GM12878 (cell line): ENCODE measurements at regions not wholly inside any gene's neighbourhood (a gene's known extent, or its start where the extent isn't known, plus 50 kb on each side); places are given as distances from the start of the nearest gene placed in this dataset.
A peak's percentile ranks its signal among the peaks of the same experiment; 100 is the strongest.

Source experiments
- ATAC-seq: fragments of 200-7000 bp; cut with Tn5 transposase; 3 replicates; pipeline ENCODE4 v1.9.1; 2020; ENCODE audit warnings: mild to moderate bottlenecking, moderate library complexity
- BruUV-seq: library from RNA; stranded (reverse); fragments of 400-500 nt; replicated peaks from 2 replicates; lab custom pipeline; 2021; lab: Mats Ljungman, UMichigan
- CTCF ChIA-PET: fragments of 300-600 bp; sonication (Branson Sonifier 250); formaldehyde crosslinking; extraction: SDS; loops from one replicate; lab custom pipeline; 2021; ENCODE audit warnings: inconsistent platforms; lab: Yijun Ruan, JAX
- POLR2A ChIA-PET: fragments of 350-600 bp; formaldehyde crosslinking; extraction: SDS; loops from one replicate; lab custom pipeline; 2021; ENCODE audit warnings: inconsistent platforms; lab: Charles Lee
- RAD21 ChIA-PET: fragments of 300-600 bp; sonication (Branson Sonifier 250); formaldehyde crosslinking; loops from one replicate; lab custom pipeline; 2023; ENCODE audit warnings: antibody characterized with exemption; ENCODE audit not compliant: unreplicated experiment; lab: Charles Lee
- SMC1A ChIA-PET: fragments of 300-600 bp; sonication (Branson Sonifier 250); formaldehyde crosslinking; loops from one replicate; lab custom pipeline; 2023; ENCODE audit not compliant: unreplicated experiment, uncharacterized antibody; lab: Charles Lee
- DNase-seq: peaks from one replicate; pipeline ENCODE4 v3.0.0-alpha.2; 2011; ENCODE audit warnings: low read depth, low spot score
- FAIRE-seq: peaks from 3 replicates; lab custom pipeline; 2011; peaks lifted over from hg19 to GRCh38; lab: Jason Lieb, UNC
- H2AFZ ChIP-seq: 2 replicates; pipeline ENCODE4 v1.6.0; 2011; ENCODE audit warnings: low read depth, low read length, control low read depth; ENCODE audit not compliant: control insufficient read depth
- H3K27ac ChIP-seq: 2 replicates; pipeline ENCODE4 v1.5.1; 2011; ENCODE audit warnings: control low read depth; ENCODE audit not compliant: control insufficient read depth, insufficient read depth
- H3K27me3 ChIP-seq, 2 experiments: replicated peaks in 1 of 2; 2 replicates each; pipeline versions ENCODE4 v1.6.0 to v1.6.1; 2011; ENCODE audit warnings: low read length in 1 of 2; ENCODE audit not compliant: control insufficient read depth in 2 of 2, insufficient read depth in 2 of 2
- H3K36me3 ChIP-seq, 2 experiments: 2 replicates each; pipeline ENCODE4 v1.5.1; 2011; ENCODE audit warnings: low read length in 1 of 2; ENCODE audit not compliant: control insufficient read depth in 2 of 2, insufficient read depth in 2 of 2
- H3K4me1 ChIP-seq: 2 replicates; pipeline ENCODE4 v1.6.1; 2011; ENCODE audit warnings: mild to moderate bottlenecking, low read length, moderate library complexity, mixed read lengths; ENCODE audit not compliant: control insufficient read depth, insufficient read depth
- H3K4me2 ChIP-seq: 2 replicates; pipeline ENCODE4 v1.6.0; 2011; ENCODE audit warnings: control low read depth; ENCODE audit not compliant: control insufficient read depth, insufficient read depth
- H3K4me3 ChIP-seq: fragments of 200-600 bp; sonication (generic); 2 replicates; pipeline ENCODE4 v1.5.1; 2016
- H3K79me2 ChIP-seq: 2 replicates; pipeline ENCODE4 v1.6.0; 2011; ENCODE audit warnings: low read length; ENCODE audit not compliant: control insufficient read depth, insufficient read depth
- H3K9ac ChIP-seq: 2 replicates; pipeline ENCODE4 v1.8.0; 2011; ENCODE audit warnings: low read length, control low read depth, mixed read lengths; ENCODE audit not compliant: control insufficient read depth, insufficient read depth
- H3K9me3 ChIP-seq: replicated peaks from 3 replicates; pipeline ENCODE4 v1.5.1; 2011; ENCODE audit warnings: mild to moderate bottlenecking, low read length; ENCODE audit not compliant: control insufficient read depth, insufficient read depth
- H4K20me1 ChIP-seq: 2 replicates; pipeline ENCODE4 v1.6.0; 2011; ENCODE audit not compliant: control insufficient read depth, insufficient read depth
- BMI1 ChIP-seq: fragments of 450-650 bp; IDR thresholded peaks from 2 replicates; pipeline ENCODE4 v1.6.1; 2016; ENCODE audit warnings: mild to moderate bottlenecking, moderate library complexity, borderline replicate concordance
- E2F8 ChIP-seq: fragments of 450-650 bp; IDR thresholded peaks from 2 replicates; pipeline ENCODE4 v1.6.1; 2018; ENCODE audit warnings: mild to moderate bottlenecking, low read depth, moderate library complexity; ENCODE audit not compliant: partially characterized antibody
- EP300 ChIP-seq, 2 experiments: fragments of 150-350 bp in 1 of 2; IDR thresholded peaks; 2 replicates each; pipeline ENCODE4 v1.6.1; 2011 to 2012; ENCODE audit warnings: low read depth in 2 of 2, low read length in 2 of 2, borderline replicate concordance in 1 of 2, improper control_type of control experiment in 1 of 2, inconsistent platforms in 1 of 2; ENCODE audit not compliant: control insufficient read depth in 1 of 2
- MXI1 ChIP-seq: fragments of 150-350 bp; IDR thresholded peaks from 2 replicates; pipeline ENCODE4 v1.6.1; 2011; ENCODE audit warnings: low read depth, mild to moderate bottlenecking, inconsistent platforms, low read length, improper control_type of control experiment
- PAX8 ChIP-seq: fragments of 450-650 bp; IDR thresholded peaks from 2 replicates; pipeline ENCODE4 v1.6.1; 2017; ENCODE audit warnings: mild to moderate bottlenecking, moderate library complexity
- PRDM15 ChIP-seq: fragments of 450-650 bp; formaldehyde crosslinking; IDR thresholded peaks from 2 replicates; pipeline ENCODE4 v1.4.0; 2020; ENCODE audit warnings: mild to moderate bottlenecking, moderate library complexity
- SP1 ChIP-seq: IDR thresholded peaks from one replicate; pipeline ENCODE4 v1.6.1; 2011; ENCODE audit warnings: low read depth, low read length
- SUZ12 ChIP-seq: fragments of 200-600 bp; sonication (generic); IDR thresholded peaks from one replicate; pipeline ENCODE4 v1.6.1; 2018; ENCODE audit warnings: antibody characterized with exemption, mild to moderate bottlenecking; ENCODE audit not compliant: unreplicated experiment
- ZBTB4 ChIP-seq: fragments of 450-650 bp; formaldehyde crosslinking; IDR thresholded peaks from 2 replicates; pipeline ENCODE4 v1.4.0; 2022; ENCODE audit warnings: mild to moderate bottlenecking, moderate library complexity
- WGBS: methylation state at CpG from one replicate; pipeline ENCODE4 v1.1.6; 2016; ENCODE audit warnings: low lambda C conversion rate; ENCODE audit not compliant: insufficient replicate concordance, insufficient coverage; ENCODE audit errors: missing lambda C conversion rate; 5-methylcytosine and 5-hydroxymethylcytosine counted together
- in situ Hi-C: fragments of 300-500 bp; cut with MboI; formaldehyde crosslinking; loops from 9 replicates; pipeline ENCODE4 v1.14.3; 2018; ENCODE audit warnings: mixed read lengths
- intact Hi-C: fragments of 100-400 bp; cut with micrococcal nuclease; formaldehyde crosslinking; loops from one replicate; pipeline ENCODE4 v1.14.2; 2022; ENCODE audit not compliant: unreplicated experiment

- TF ChIP-seq E2F8 (no peak), EP300 (IDR thresholded peaks at IDR 0.05; ENCODE audit: borderline replicate concordance in 1 of 2, control insufficient read depth in 1 of 2, low read depth in 2 of 2, low read length in 2 of 2) (no peak), SP1 (no peak)
Measured at GRCh38 chr11:115760461-115761320, 256.5 kb upstream of the CADM1 start (continued).

GRCh38 chr11:115759622-115760460 lies 255.6 kb upstream of the CADM1 start:
- no peak overlapping the region for H3K9ac ChIP-seq
- intact Hi-C loops = no loop called here
- no peaks in the 10 kb centered on the region for H3K79me2 ChIP-seq
- RAD21 ChIA-PET = no interaction called here
- POLR2A ChIA-PET = no interaction called here
- H3K4me1 ChIP-seq = no peaks in the 10 kb centered on the region
- ATAC-seq (peak; percentile 59), FAIRE-seq (no peak), DNase-seq (no peak)
- CTCF ChIA-PET = interaction anchor here (0.6 kb wide), 1 partner anchor 1558 kb away, joined by 4 read pairs; no protein-coding TSS in a partner anchor
- H3K27me3 ChIP-seq = peaks cover 0 to 9% of the 10 kb centered on the region in 2 experiments; a peak in 3 of 4 replicates
- H3K27ac ChIP-seq = no peak overlapping the region
- H3K9me3 ChIP-seq = no peaks in the 10 kb centered on the region; the same call in 2 of the 3 replicates
- SMC1A ChIA-PET = no interaction called here
- WGBS = 29% methylated on average over 40 of the region's 70 CpGs
- no TSS peak for BruUV-seq
- H3K4me3 ChIP-seq = no peak overlapping the region
- H4K20me1 ChIP-seq = no peaks in the 10 kb centered on the region
- no peaks in the 10 kb centered on the region for H3K36me3 ChIP-seq
- in situ Hi-C loops = no loop called here
- H3K4me2 ChIP-seq = peak overlapping the region; percentile 33
- H2AFZ ChIP-seq = peak overlapping the region; percentile 23; the same call in 1 of the 2 replicates
- TF ChIP-seq BMI1 (no peak), PAX8 (no peak), ZBTB4 (CRISPR knock-in tag) (no peak), PRDM15 (CRISPR knock-in tag) (no peak), SUZ12 (peak; percentile 85), MXI1 (no peak)
